Keratinocyte (primary cell): ENCODE measurements at regions not wholly inside any gene's neighbourhood (a gene's known extent, or its start where the extent isn't known, plus 50 kb on each side); places are given as distances from the start of the nearest gene placed in this dataset.

Experiments
- DNase-seq: peaks from one replicate; pipeline ENCODE4 v3.0.0-alpha.2; 2011; ENCODE audit warnings: low read depth, missing footprints, low spot score
- FAIRE-seq: peaks from 2 replicates; lab custom pipeline; 2011; peaks lifted over from hg19 to GRCh38; lab: Jason Lieb, UNC
- H2AFZ ChIP-seq: 2 replicates; pipeline ENCODE4 v1.6.0; 2012; ENCODE audit warnings: low read length, control low read depth, inconsistent platforms; ENCODE audit not compliant: control insufficient read depth
- H3K27ac ChIP-seq: 2 replicates; pipeline ENCODE4 v1.5.1; 2011; ENCODE audit warnings: low read length; ENCODE audit not compliant: control insufficient read depth, insufficient read depth
- H3K27me3 ChIP-seq: 3 replicates; pipeline ENCODE4 v1.6.0; 2011; ENCODE audit warnings: low read length; ENCODE audit not compliant: control insufficient read depth, insufficient read depth; ENCODE audit errors: extremely low read depth
- H3K36me3 ChIP-seq, 2 experiments: 2 replicates in 1 of 2; 3 replicates in 1 of 2; pipeline ENCODE4 v1.5.1; 2011; ENCODE audit warnings: low read length in 2 of 2, mild to moderate bottlenecking in 1 of 2; ENCODE audit not compliant: control insufficient read depth in 2 of 2, insufficient read depth in 2 of 2; ENCODE audit errors: extremely low read depth in 1 of 2
- H3K4me1 ChIP-seq: 3 replicates; pipeline ENCODE4 v1.5.1; 2011; ENCODE audit warnings: low read length; ENCODE audit not compliant: control insufficient read depth, insufficient read depth; ENCODE audit errors: extremely low read depth
- H3K4me2 ChIP-seq: 3 replicates; pipeline ENCODE4 v1.6.0; 2011; ENCODE audit warnings: low read depth, low read length; ENCODE audit not compliant: control insufficient read depth, insufficient read depth; ENCODE audit errors: extremely low read depth
- H3K4me3 ChIP-seq, 3 experiments: fragments of 200-600 bp in 1 of 3; sonication (generic) in 1 of 3; 2 replicates in 2 of 3; 3 replicates in 1 of 3; pipeline ENCODE4 v1.5.1; 2011 to 2016; ENCODE audit warnings: low read length in 3 of 3, mild to moderate bottlenecking in 3 of 3, control low read depth in 2 of 3, inconsistent platforms in 1 of 3, low read depth in 1 of 3, mixed read lengths in 1 of 3, mixed run types in 1 of 3, moderate library complexity in 1 of 3; ENCODE audit not compliant: control insufficient read depth in 2 of 3, insufficient read depth in 2 of 3; ENCODE audit errors: extremely low read depth in 1 of 3
- H3K79me2 ChIP-seq: 2 replicates; pipeline ENCODE4 v1.6.0; 2012; ENCODE audit warnings: low read length; ENCODE audit not compliant: control insufficient read depth, insufficient read depth
- H3K9ac ChIP-seq: 3 replicates; pipeline ENCODE4 v1.6.0; 2011; ENCODE audit warnings: low read length; ENCODE audit not compliant: control insufficient read depth, insufficient read depth; ENCODE audit errors: extremely low read depth
- H3K9me1 ChIP-seq: 3 replicates; pipeline ENCODE4 v1.6.0; 2011; ENCODE audit warnings: low read length; ENCODE audit not compliant: control insufficient read depth, insufficient read depth; ENCODE audit errors: extremely low read depth
- H3K9me3 ChIP-seq: 2 replicates; pipeline ENCODE4 v1.5.1; 2012; ENCODE audit warnings: low read depth, low read length; ENCODE audit not compliant: control insufficient read depth
- H4K20me1 ChIP-seq: 3 replicates; pipeline ENCODE4 v1.6.0; 2011; ENCODE audit warnings: low read length; ENCODE audit not compliant: control insufficient read depth, insufficient read depth; ENCODE audit errors: extremely low read depth
- EZH2 ChIP-seq: IDR thresholded peaks from one replicate; pipeline ENCODE4 v1.6.1; 2012; ENCODE audit warnings: inconsistent platforms, mild to moderate bottlenecking, low read length, moderate library complexity
- dilution Hi-C: fragments of 300-500 bp; cut with MboI; formaldehyde crosslinking; loops from one replicate; pipeline ENCODE4 v1.7.0; 2020; ENCODE audit warnings: low sequenced_read_pairs; ENCODE audit not compliant: extremely low pct_ligation_motif_present
- TF ChIP-seq, protein P1 (sequence below), 3 experiments: IDR thresholded peaks in 1 of 3; conservative IDR thresholded peaks in 1 of 3; optimal IDR thresholded peaks in 1 of 3; 2 replicates in 2 of 3; 3 replicates in 1 of 3; pipeline versions ENCODE3 to v1.5.1; 2011; ENCODE audit warnings: low read length in 3 of 3, mild to moderate bottlenecking in 3 of 3, moderate library complexity in 2 of 3, control low read depth in 1 of 3, inconsistent platforms in 1 of 3; ENCODE audit not compliant: insufficient read depth in 2 of 3; ENCODE audit errors: extremely low read depth in 1 of 3

GRCh38 chr1:189084811-189085210 lies 1392.9 kb downstream of the BRINP3 start:
- no peaks in the 10 kb centered on the region for H3K4me1 ChIP-seq
- H3K36me3 ChIP-seq, result no peaks in the 10 kb centered on the region
- no peak overlapping the region for H3K4me2 ChIP-seq
- H3K9me3 ChIP-seq, result no peaks in the 10 kb centered on the region
- FAIRE-seq, result no peak
- dilution Hi-C loops, result no loop called here
- no peaks in the 10 kb centered on the region for H3K9me1 ChIP-seq
- H3K27me3 ChIP-seq, result no peaks in the 10 kb centered on the region
- H3K4me3 ChIP-seq, result no peak overlapping the region
- H4K20me1 ChIP-seq, result no peaks in the 10 kb centered on the region
- no peak overlapping the region for H3K9ac ChIP-seq
- DNase-seq, result no peak
- TF ChIP-seq, protein P1, sequence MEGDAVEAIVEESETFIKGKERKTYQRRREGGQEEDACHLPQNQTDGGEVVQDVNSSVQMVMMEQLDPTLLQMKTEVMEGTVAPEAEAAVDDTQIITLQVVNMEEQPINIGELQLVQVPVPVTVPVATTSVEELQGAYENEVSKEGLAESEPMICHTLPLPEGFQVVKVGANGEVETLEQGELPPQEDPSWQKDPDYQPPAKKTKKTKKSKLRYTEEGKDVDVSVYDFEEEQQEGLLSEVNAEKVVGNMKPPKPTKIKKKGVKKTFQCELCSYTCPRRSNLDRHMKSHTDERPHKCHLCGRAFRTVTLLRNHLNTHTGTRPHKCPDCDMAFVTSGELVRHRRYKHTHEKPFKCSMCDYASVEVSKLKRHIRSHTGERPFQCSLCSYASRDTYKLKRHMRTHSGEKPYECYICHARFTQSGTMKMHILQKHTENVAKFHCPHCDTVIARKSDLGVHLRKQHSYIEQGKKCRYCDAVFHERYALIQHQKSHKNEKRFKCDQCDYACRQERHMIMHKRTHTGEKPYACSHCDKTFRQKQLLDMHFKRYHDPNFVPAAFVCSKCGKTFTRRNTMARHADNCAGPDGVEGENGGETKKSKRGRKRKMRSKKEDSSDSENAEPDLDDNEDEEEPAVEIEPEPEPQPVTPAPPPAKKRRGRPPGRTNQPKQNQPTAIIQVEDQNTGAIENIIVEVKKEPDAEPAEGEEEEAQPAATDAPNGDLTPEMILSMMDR (optimal IDR thresholded peaks at IDR 0.05 in 1 of 3, IDR thresholded peaks at IDR 0.05 in 1 of 3, conservative IDR thresholded peaks at IDR 0.05 in 1 of 3; ENCODE audit: extremely low read depth in 1 of 3, insufficient read depth in 2 of 3, low read length in 3 of 3), result no peak
- no peak overlapping the region for H2AFZ ChIP-seq
- no peak overlapping the region for H3K27ac ChIP-seq
- H3K79me2 ChIP-seq, result no peaks in the 10 kb centered on the region

DNA sequence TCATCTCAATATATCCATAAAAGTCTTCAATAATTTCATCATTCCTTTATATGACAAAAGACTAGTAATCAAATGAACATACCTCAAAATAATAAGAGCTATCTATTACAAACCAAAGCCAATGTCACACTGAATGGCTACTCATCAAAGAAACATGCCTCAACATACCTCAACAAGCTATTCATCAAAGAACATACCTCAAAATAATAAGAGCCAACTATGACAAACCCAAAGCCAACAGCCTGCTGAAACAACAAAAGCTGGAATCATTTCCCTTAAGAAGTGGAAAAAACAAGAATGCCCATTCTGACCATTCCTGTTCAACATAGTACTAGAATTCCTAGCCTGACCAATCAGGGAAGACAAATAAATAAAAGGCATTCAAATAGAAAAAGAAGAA lies 1373.7 kb downstream of the BRINP3 start:
- TF ChIP-seq EZH2, result no peak
- TF ChIP-seq, protein P1 (optimal IDR thresholded peaks at IDR 0.05 in 1 of 3, IDR thresholded peaks at IDR 0.05 in 1 of 3, conservative IDR thresholded peaks at IDR 0.05 in 1 of 3; ENCODE audit: extremely low read depth in 1 of 3, insufficient read depth in 2 of 3, low read length in 3 of 3), result no peak
- Histone ChIP-seq H3K9ac (no peak overlapping the region), H3K79me2 (no peaks in the 10 kb centered on the region), H3K4me3 (no peak overlapping the region), H3K36me3 (no peaks in the 10 kb centered on the region), H3K9me3 (no peaks in the 10 kb centered on the region), H3K4me2 (no peak overlapping the region), H3K27me3 (no peaks in the 10 kb centered on the region), H2AFZ (no peak overlapping the region), H3K27ac (no peak overlapping the region), H3K4me1 (no peaks in the 10 kb centered on the region), H3K9me1 (no peaks in the 10 kb centered on the region), H4K20me1 (no peaks in the 10 kb centered on the region)
- DNase-seq (no peak), FAIRE-seq (no peak)
- dilution Hi-C loops, result no loop called here
